ENCODE measurements at regions not wholly inside any gene's neighbourhood (a gene's known extent, or its start where the extent isn't known, plus 50 kb on each side); places are given as distances from the start of the nearest gene placed in this dataset.

GRCh38 chr12:46711756-46712155, 114.0 kb downstream of the SLC38A4 start:
- DNase-seq (ENCODE audit: extremely low read depth, low read depth): no peak
- TF ChIP-seq CTCF (IDR thresholded peaks at IDR 0.05; ENCODE audit: low read depth, low read length, missing control alignments): no peak
- no peak overlapping the region for H3K4me3 ChIP-seq (replicated peaks; ENCODE audit: low read depth, low read length)

GRCh38 chr12:46710125-46710743, 115.6 kb downstream of the SLC38A4 start:
- TF ChIP-seq CTCF (IDR thresholded peaks at IDR 0.05; ENCODE audit: low read depth, low read length, missing control alignments): no peak

DNA sequence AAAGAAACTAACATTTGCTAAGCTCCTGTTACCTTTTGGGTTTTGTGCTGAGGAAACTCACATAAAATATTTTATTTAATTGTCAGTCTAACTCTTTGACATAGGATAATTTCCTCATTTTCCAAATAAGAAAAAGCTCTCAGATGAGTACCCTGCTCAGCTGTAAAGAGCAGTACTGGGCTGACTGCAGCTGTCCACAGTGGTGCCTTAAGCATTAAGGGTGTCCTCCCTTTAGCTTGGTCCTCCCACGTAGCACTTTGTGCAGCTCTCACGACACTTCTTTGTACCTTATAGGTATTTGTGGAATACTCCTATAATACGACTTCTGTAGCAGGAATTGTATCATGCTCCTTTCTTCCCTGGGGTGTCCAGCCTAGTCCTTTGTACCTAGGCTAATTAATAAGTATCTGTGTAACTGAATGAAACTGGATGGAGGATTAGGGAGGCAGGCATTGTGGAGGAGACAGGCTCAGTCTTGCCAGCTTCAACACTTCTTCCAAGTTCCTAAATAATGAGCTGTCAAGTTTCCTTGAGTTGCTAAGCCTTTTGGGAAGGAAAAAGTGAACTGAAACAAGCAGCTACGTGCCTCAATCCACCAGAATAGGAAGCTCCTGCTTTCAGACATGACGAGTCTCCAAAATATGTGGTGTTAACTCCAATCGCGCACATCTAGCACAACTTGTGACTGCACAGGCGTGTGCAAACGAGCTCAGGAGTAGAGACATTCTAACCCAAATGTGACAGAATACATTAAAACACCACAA, 123.0 kb downstream of the SLC38A4 start:
- H3K4me3 ChIP-seq (replicated peaks; ENCODE audit: low read depth, low read length): no peak overlapping the region
- TF ChIP-seq CTCF (IDR thresholded peaks at IDR 0.05; ENCODE audit: low read depth, low read length, missing control alignments): no peak
- no peak for DNase-seq (ENCODE audit: extremely low read depth, low read depth)

More at GRCh38 chr12:46710125-46710743, 115.6 kb downstream of the SLC38A4 start:
- H3K4me3 ChIP-seq (replicated peaks; ENCODE audit: low read depth, low read length): no peak overlapping the region
- DNase-seq (ENCODE audit: extremely low read depth, low read depth): no peak

DNA sequence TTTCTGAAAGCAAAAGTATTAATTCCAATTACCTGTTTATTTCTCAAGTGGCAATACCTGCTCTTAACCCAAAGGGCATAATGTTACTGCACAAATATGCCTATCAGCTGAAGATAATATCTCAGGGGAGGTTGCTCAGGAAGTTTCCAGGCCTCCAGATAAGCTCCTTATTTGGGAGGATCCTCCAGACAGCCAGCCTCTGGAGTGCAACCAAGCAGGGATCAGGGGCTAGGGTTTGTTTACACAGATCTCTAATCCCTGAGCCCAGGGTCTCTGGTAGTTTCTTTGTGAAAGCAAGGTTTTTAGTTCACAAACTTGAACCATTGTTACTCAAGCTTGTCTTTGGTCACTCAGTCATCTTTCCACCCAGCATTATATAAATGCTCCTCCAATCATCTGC, 124.4 kb downstream of the SLC38A4 start:
- no peak overlapping the region for H3K4me3 ChIP-seq (replicated peaks; ENCODE audit: low read depth, low read length)
- no peak for DNase-seq (ENCODE audit: extremely low read depth, low read depth)
- TF ChIP-seq CTCF (IDR thresholded peaks at IDR 0.05; ENCODE audit: low read depth, low read length, missing control alignments): no peak

DNA sequence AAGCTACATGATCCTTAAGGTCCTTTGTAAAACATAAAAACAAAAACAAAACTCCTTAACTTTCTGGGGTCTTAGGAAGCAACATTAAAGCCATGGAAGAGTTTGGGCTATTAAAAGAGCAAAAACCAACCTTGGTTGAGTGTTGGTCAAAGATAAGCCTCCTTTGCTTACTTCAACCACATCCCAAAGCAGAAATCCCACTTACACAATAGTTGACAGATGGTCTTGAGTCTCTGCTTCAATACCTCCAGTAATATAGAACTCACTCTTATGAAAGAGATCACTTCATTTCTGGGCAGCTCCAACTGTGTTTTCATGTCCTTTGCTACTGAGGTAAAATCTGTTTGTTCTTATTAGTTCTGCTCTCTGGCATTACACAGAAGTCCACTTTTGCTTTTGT, 125.8 kb downstream of the SLC38A4 start:
- TF ChIP-seq CTCF (IDR thresholded peaks at IDR 0.05; ENCODE audit: low read depth, low read length, missing control alignments): no peak
- H3K4me3 ChIP-seq (replicated peaks; ENCODE audit: low read depth, low read length): no peak overlapping the region
- DNase-seq (ENCODE audit: extremely low read depth, low read depth): no peak

DNA sequence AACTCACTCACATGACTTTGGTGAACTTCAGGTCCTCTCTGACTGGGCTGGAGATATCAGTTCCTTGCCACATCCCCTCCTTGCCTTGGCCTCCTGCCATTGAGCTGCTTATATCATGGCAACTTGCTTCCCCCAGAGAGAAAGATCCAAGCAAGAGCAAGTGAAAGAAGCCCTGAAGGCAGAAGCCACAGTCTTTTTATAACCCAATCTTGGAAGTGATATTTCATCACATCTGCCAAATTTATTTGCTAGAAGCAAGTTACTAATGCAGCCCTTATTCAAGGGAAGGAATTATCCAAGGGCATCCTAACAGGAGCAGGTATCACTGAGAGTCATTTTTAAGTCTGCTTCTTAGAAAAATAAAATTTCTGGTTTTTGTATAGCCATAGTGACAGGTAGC, 127.8 kb downstream of the SLC38A4 start:
- no peak overlapping the region for H3K4me3 ChIP-seq (replicated peaks; ENCODE audit: low read depth, low read length)
- no peak for TF ChIP-seq CTCF (IDR thresholded peaks at IDR 0.05; ENCODE audit: low read depth, low read length, missing control alignments)
- DNase-seq (ENCODE audit: extremely low read depth, low read depth): no peak

Data from HFF-Myc (cell line).